ENCODE measurements at regions not wholly inside any gene's neighbourhood (a gene's known extent, or its start where the extent isn't known, plus 50 kb on each side); places are given as distances from the start of the nearest gene placed in this dataset.

DNA sequence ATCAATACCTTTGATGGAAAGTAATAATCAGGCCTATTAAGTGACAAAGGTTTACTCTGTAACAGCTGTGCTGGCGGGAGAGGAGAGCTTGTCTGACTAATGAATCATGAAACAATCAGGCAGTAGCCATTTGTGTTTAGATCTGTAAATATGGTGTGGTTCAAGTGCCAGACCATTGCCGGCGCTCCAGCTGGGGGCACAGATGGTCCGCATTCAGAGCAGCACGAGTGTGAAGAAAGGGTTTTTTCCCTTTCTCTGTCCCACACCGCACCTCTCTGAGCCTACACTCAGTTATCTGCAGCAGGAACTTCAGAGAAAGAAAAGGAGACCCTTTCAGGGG is 111.3 kb upstream of the PAQR3 start:
- Histone ChIP-seq H3K36me3 (ENCODE audit: insufficient read depth, low read length) (no peaks in the 10 kb centered on the region), H3K27ac (ENCODE audit: low read length) (no peak overlapping the region), H3K9me2 (ENCODE audit: insufficient read depth, low read length) (no peaks in the 10 kb centered on the region), H3K27me3 (ENCODE audit: insufficient read depth, low read depth, low read length) (no peaks in the 10 kb centered on the region), H3K9me3 (ENCODE audit: low read length) (no peaks in the 10 kb centered on the region), H4K20me1 (ENCODE audit: insufficient read depth) (no peaks in the 10 kb centered on the region), H3K9ac (ENCODE audit: low read length) (no peak overlapping the region), H3K4me3 (ENCODE audit: low read length) (no peak overlapping the region), H3K4me2 (ENCODE audit: low read length) (no peak overlapping the region), H3F3A (ENCODE audit: insufficient read depth, low read length, poor library complexity, severe bottlenecking) (no peaks in the 10 kb centered on the region), H2AFZ (ENCODE audit: low read depth, low read length) (no peak overlapping the region), H3K79me2 (replicated peaks; ENCODE audit: insufficient read depth, low read length) (no peaks in the 10 kb centered on the region)
- TF ChIP-seq EZH2 (IDR thresholded peaks at IDR 0.05; ENCODE audit: borderline replicate concordance, insufficient read depth, low read length, poor library complexity, severe bottlenecking) (no peak), RAD21 (conservative IDR thresholded peaks at IDR 0.05) (no peak)
- TF ChIP-seq, protein P1, sequence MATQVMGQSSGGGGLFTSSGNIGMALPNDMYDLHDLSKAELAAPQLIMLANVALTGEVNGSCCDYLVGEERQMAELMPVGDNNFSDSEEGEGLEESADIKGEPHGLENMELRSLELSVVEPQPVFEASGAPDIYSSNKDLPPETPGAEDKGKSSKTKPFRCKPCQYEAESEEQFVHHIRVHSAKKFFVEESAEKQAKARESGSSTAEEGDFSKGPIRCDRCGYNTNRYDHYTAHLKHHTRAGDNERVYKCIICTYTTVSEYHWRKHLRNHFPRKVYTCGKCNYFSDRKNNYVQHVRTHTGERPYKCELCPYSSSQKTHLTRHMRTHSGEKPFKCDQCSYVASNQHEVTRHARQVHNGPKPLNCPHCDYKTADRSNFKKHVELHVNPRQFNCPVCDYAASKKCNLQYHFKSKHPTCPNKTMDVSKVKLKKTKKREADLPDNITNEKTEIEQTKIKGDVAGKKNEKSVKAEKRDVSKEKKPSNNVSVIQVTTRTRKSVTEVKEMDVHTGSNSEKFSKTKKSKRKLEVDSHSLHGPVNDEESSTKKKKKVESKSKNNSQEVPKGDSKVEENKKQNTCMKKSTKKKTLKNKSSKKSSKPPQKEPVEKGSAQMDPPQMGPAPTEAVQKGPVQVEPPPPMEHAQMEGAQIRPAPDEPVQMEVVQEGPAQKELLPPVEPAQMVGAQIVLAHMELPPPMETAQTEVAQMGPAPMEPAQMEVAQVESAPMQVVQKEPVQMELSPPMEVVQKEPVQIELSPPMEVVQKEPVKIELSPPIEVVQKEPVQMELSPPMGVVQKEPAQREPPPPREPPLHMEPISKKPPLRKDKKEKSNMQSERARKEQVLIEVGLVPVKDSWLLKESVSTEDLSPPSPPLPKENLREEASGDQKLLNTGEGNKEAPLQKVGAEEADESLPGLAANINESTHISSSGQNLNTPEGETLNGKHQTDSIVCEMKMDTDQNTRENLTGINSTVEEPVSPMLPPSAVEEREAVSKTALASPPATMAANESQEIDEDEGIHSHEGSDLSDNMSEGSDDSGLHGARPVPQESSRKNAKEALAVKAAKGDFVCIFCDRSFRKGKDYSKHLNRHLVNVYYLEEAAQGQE (IDR thresholded peaks at IDR 0.05; ENCODE audit: borderline replicate concordance), result no peak
- TF ChIP-seq, protein P2, sequence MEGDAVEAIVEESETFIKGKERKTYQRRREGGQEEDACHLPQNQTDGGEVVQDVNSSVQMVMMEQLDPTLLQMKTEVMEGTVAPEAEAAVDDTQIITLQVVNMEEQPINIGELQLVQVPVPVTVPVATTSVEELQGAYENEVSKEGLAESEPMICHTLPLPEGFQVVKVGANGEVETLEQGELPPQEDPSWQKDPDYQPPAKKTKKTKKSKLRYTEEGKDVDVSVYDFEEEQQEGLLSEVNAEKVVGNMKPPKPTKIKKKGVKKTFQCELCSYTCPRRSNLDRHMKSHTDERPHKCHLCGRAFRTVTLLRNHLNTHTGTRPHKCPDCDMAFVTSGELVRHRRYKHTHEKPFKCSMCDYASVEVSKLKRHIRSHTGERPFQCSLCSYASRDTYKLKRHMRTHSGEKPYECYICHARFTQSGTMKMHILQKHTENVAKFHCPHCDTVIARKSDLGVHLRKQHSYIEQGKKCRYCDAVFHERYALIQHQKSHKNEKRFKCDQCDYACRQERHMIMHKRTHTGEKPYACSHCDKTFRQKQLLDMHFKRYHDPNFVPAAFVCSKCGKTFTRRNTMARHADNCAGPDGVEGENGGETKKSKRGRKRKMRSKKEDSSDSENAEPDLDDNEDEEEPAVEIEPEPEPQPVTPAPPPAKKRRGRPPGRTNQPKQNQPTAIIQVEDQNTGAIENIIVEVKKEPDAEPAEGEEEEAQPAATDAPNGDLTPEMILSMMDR (IDR thresholded peaks at IDR 0.05; ENCODE audit: poor library complexity, severe bottlenecking), result no peak

DNA sequence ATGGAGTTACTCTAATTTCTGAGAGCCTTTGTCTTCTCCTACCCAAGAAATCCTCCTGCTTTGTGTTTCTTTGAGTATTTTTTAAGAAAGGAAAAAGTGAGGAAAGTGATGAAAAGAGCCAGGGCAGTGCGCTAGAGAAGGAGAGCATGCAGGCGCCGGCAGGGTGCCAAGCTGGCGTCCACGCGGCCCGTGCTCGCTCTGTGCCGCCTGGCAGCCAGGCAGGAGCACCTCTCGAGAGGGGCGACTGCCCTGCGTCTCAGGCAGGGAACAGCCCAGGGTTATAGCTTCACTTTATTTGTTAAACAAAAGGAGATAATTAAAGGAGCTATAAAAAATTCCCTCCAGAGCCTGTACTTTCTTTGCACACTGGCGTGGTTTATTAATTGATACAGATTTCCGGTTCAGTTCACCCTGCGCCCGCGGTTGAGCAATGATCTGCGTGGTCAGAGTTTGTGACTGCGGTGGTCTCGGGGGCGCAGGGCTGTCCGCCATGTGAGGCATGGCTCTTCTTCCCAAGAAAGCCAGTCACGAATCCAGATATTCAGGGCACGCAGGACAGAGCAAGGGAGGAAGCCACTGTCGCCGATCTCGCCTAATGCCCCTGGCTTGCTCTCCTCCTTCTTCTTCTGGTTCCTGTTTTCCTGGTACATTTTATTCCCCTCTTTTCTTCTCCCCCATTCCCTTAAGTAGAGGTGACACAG is 110.8 kb upstream of the PAQR3 start:
- Histone ChIP-seq H3K36me3 (ENCODE audit: insufficient read depth, low read length) (no peaks in the 10 kb centered on the region), H3K9me2 (ENCODE audit: insufficient read depth, low read length) (no peaks in the 10 kb centered on the region), H4K20me1 (ENCODE audit: insufficient read depth) (no peaks in the 10 kb centered on the region), H3K27me3 (ENCODE audit: insufficient read depth, low read depth, low read length) (no peaks in the 10 kb centered on the region), H3K9me3 (ENCODE audit: low read length) (no peaks in the 10 kb centered on the region), H3K79me2 (replicated peaks; ENCODE audit: insufficient read depth, low read length) (no peaks in the 10 kb centered on the region), H2AFZ (ENCODE audit: low read depth, low read length) (no peak overlapping the region), H3K4me2 (ENCODE audit: low read length) (no peak overlapping the region), H3K9ac (ENCODE audit: low read length) (no peak overlapping the region), H3K4me3 (ENCODE audit: low read length) (no peak overlapping the region), H3F3A (ENCODE audit: insufficient read depth, low read length, poor library complexity, severe bottlenecking) (no peaks in the 10 kb centered on the region), H3K27ac (ENCODE audit: low read length) (no peak overlapping the region)
- TF ChIP-seq, protein P1 (IDR thresholded peaks at IDR 0.05; ENCODE audit: borderline replicate concordance), result no peak
- TF ChIP-seq, protein P2 (IDR thresholded peaks at IDR 0.05; ENCODE audit: poor library complexity, severe bottlenecking), result no peak
- TF ChIP-seq EP300 (conservative IDR thresholded peaks at IDR 0.05; ENCODE audit: poor library complexity, severe bottlenecking) (no peak), POLR2AphosphoS5 (IDR thresholded peaks at IDR 0.05) (no peak), RAD21 (conservative IDR thresholded peaks at IDR 0.05) (no peak), EZH2 (IDR thresholded peaks at IDR 0.05; ENCODE audit: borderline replicate concordance, insufficient read depth, low read length, poor library complexity, severe bottlenecking) (no peak)
